Stimulated activated naive CD8-positive, alpha-beta T cell treated with anti-CD3 and anti-CD28 coated beads, Interleukin-15, Interleukin-2, amounts not matched to agents 100 ng/mL and 50 ng/mL, for 24 hours (primary cell): ENCODE measurements at regions not wholly inside any gene's neighbourhood (a gene's known extent, or its start where the extent isn't known, plus 50 kb on each side); places are given as distances from the start of the nearest gene placed in this dataset.
"Not testable (repeated sequence)": the region's sequence is repeated elsewhere in the genome, so short reads cannot be mapped to it uniquely, and the experiment has no call there.

Source experiments
- H3K27ac Mint-ChIP-seq: one replicate; pipeline ENCODE4 v1.8.0; 2021; ENCODE audit warnings: mild to moderate bottlenecking, mixed read lengths
- H3K27me3 Mint-ChIP-seq: one replicate; pipeline ENCODE4 v1.8.0; 2021; ENCODE audit warnings: mixed read lengths
- H3K36me3 Mint-ChIP-seq: one replicate; pipeline ENCODE4 v1.8.0; 2021; ENCODE audit warnings: low read depth, mixed read lengths
- H3K4me1 Mint-ChIP-seq: one replicate; pipeline ENCODE4 v1.8.0; 2021; ENCODE audit warnings: low read depth, mixed read lengths
- H3K4me3 Mint-ChIP-seq: one replicate; pipeline ENCODE4 v1.8.0; 2021; ENCODE audit warnings: mild to moderate bottlenecking, mixed read lengths
- H3K9me3 Mint-ChIP-seq: one replicate; pipeline ENCODE4 v1.8.0; 2021; ENCODE audit warnings: mixed read lengths

DNA sequence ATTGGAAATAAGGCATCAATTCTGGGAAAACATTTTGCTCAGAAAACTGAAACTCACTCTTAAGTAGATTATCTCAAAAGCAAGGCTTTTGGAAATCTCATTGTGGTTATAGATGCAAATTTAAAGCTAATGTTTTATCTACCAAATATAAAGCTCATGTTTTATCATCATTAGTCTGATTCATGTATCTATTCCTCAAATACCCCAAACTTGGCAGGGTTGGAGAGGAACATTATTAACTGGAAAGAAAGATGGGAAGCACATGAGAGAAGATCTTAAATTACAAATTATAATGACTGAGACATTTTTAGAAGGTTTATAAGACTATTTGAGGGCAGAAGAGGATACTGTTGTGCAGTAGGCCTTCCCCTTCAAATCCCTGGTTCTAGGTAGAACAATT is 137.3 kb upstream of the TGFBR2 start:
- Mint-ChIP-seq H3K27me3 (no peaks in the 10 kb centered on the region), H3K4me3 (no peak overlapping the region), H3K9me3 (peaks cover 5% of the 10 kb centered on the region), H3K27ac (no peak overlapping the region), H3K4me1 (peaks cover 14% of the 10 kb centered on the region), H3K36me3 (no peaks in the 10 kb centered on the region)

DNA sequence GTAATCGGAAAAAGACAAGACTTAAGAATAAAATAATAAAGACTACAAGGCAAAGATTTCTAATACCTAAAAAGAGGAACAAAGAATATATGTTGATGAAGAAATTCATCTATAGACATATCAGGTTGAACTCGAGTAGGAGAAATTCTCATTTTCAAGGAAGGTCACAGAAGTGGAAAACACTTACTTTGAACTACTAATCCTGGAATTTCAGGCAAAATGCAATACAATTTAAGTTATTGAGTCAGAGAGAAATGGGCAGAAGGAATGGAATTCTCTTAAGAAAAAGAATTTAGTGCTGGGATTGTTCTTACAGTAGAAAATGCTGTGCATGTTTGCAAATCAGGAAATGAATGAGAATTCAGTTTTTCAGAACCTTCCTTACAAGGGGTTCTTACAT is 135.9 kb upstream of the TGFBR2 start:
- Mint-ChIP-seq H3K27me3 (no peaks in the 10 kb centered on the region), H3K36me3 (no peaks in the 10 kb centered on the region), H3K9me3 (no peaks in the 10 kb centered on the region), H3K4me3 (no peak overlapping the region), H3K27ac (no peak overlapping the region), H3K4me1 (peaks cover 28% of the 10 kb centered on the region)

DNA sequence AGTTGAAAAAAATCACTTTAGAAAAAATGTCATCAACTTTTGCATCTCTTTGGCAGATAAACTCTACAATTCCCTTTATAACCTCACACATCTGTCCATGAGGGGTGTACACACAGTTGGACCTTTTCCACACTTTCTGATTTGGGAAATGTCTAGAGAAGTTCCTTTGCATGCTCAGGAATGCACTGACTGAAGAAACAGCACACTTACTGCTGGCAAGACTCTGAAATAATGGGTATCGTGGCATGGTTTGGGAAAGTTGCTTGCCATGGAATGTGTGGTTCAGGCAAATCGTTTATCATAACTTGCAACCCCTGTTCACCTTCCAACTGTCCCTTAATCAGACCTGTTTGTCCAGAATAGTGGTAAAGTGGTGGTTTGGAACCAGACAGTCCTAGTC is 135.3 kb upstream of the TGFBR2 start:
- Mint-ChIP-seq H3K27me3 (no peaks in the 10 kb centered on the region), H3K4me3 (no peak overlapping the region), H3K9me3 (no peaks in the 10 kb centered on the region), H3K4me1 (peaks cover 33% of the 10 kb centered on the region), H3K36me3 (no peaks in the 10 kb centered on the region), H3K27ac (no peak overlapping the region)

DNA sequence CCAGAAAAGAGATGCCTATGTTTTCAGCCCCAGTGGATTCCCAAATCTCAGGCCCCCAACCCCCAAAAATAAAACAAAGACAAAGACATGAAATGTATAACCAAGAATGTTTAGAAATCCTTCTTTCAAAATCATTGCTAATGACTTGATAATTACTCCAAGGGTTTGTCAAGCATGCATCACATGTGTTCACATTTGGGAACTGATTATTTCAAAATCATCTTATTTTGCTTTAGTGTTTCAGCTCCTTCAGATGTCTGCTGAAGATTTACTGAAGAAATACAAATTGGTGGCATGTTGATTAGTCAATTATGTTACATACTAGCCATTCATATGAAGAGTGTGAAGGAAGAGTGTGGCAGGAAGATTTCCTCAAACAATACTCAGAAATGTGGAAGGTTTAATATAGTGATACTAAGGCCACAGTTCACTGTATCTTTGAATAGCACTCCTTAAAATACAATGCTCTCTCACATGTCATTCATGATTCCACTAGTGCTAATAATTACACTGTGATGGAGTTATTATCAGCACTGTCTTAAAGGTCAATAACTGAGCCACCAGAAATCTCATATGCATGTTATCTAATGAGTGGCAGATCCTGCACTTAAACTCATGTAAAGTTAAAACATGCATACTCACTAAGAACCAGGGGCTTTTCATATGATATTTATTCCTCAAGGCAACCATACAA is 134.5 kb upstream of the TGFBR2 start:
- Mint-ChIP-seq H3K36me3 (no peaks in the 10 kb centered on the region), H3K4me3 (no peak overlapping the region), H3K4me1 (peaks cover 42% of the 10 kb centered on the region), H3K27me3 (no peaks in the 10 kb centered on the region), H3K27ac (no peak overlapping the region), H3K9me3 (no peaks in the 10 kb centered on the region)

DNA sequence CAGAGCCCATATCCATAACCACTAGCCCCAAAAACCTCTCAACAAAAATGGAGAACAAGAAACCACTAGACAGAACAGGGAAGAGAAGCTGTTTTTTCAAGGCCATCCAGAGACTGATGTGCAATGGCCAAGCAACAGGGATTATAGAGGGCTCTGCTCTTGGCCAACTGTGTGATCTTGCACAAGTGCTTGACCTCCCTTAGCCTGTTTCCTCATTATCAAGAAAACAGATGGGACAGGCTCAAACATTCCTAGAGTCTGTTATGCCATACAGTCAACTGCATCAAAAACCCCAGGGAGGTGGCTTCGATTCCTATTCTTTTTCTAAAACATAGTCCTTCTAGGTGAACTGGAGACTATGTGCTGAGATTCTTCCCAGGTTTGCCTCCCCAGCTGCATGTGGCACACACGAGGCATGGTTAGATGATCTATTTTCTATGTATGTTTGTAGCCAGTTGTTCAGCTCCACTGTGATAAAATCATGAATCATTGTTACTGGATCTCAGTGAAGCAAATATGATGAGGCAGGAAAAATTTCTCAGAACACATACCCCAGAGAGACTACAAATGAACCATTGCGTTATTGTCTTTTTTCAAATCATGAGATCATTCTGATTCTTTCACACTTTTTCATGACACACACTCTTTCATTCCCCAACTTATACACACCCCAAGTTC is 132.9 kb upstream of the TGFBR2 start:
- peaks cover 55% of the 10 kb centered on the region for H3K4me1 Mint-ChIP-seq
- H3K27ac Mint-ChIP-seq, result no peak overlapping the region
- H3K4me3 Mint-ChIP-seq, result no peak overlapping the region
- H3K9me3 Mint-ChIP-seq, result no peaks in the 10 kb centered on the region
- no peaks in the 10 kb centered on the region for H3K27me3 Mint-ChIP-seq
- H3K36me3 Mint-ChIP-seq, result no peaks in the 10 kb centered on the region

DNA sequence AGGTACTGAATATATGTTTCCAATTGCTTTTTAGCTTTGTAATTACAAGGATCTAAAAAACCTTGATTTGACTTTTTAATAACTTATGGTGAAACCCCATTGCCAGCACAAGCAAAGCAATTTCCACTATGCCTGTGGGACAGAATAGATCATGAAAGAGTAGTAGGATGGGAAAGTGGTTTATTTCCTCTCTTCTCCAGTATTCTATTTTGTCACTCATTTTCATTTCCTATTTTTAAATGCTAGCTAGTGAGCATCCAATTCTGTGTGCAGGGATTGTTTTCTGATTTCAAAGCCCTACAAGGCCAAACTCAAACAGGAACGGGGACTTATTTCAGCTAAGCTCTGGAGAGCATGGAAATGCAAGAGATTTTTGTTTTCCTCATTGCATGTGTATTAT is 132.0 kb upstream of the TGFBR2 start:
- Mint-ChIP-seq H3K27ac (no peak overlapping the region), H3K4me1 (peaks cover 59% of the 10 kb centered on the region), H3K36me3 (peaks cover 2% of the 10 kb centered on the region), H3K9me3 (peaks cover 2% of the 10 kb centered on the region), H3K4me3 (no peak overlapping the region), H3K27me3 (no peaks in the 10 kb centered on the region)

DNA sequence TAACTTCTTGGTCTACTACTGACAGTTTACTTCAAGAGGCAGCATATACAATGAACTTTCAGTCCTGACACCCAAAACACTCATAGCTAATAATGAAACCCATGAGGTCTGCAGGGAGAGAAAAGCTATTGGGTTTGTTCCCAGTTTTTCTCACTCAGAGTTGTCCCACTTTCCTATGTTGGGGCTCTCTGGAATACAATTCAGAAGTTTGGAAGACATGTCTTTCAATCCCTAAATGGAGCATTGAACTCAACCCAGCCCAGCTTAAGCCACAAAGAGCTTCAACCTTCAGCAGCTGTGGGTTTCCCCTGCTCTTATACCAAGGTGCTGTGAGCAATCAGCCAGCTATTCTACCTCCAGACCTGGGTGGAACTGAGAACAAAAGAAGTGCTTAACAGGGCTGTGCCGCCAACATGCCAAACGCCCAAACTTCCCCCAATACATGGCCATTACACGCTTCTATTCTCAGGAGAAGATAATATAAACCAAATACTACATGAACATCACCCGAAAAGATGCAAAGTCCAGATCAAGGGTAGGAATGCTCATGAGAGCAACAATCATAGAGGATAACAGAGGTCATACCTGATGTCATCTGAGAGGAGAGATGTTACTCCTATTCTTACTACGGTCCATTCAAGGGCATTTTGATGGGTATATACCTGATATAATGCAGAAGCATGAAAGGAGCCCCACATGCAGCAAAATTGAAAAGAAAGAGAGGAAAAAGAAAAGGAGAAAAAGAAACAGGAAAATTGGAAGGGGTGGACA is 131.2 kb upstream of the TGFBR2 start:
- peaks cover 7% of the 10 kb centered on the region for H3K9me3 Mint-ChIP-seq
- H3K27ac Mint-ChIP-seq, result peak overlapping the region; percentile 16
- peaks cover 7% of the 10 kb centered on the region for H3K36me3 Mint-ChIP-seq
- H3K4me1 Mint-ChIP-seq, result peaks cover 67% of the 10 kb centered on the region
- H3K4me3 Mint-ChIP-seq, result peak overlapping the region; percentile 31
- no peaks in the 10 kb centered on the region for H3K27me3 Mint-ChIP-seq

DNA sequence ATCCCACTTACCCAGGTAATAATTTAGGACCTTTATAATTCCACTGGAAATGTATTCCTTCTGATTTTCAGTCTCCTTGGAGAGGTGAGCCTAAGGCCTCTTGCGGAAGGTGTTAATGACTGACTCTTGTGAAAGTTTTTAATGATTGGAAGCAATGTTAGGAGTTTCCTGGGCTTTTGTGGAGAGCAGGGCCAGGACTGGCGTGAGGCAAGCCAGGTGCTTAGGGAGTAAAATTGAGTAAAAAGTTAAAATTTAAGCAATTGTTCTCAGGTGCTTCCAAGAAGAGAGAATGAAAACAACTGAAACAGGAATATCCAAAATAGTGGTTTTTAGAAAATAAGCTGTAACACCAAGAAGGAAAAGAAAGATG is 130.6 kb upstream of the TGFBR2 start:
- H3K9me3 Mint-ChIP-seq, result peaks cover 7% of the 10 kb centered on the region
- peaks cover 7% of the 10 kb centered on the region for H3K36me3 Mint-ChIP-seq

DNA sequence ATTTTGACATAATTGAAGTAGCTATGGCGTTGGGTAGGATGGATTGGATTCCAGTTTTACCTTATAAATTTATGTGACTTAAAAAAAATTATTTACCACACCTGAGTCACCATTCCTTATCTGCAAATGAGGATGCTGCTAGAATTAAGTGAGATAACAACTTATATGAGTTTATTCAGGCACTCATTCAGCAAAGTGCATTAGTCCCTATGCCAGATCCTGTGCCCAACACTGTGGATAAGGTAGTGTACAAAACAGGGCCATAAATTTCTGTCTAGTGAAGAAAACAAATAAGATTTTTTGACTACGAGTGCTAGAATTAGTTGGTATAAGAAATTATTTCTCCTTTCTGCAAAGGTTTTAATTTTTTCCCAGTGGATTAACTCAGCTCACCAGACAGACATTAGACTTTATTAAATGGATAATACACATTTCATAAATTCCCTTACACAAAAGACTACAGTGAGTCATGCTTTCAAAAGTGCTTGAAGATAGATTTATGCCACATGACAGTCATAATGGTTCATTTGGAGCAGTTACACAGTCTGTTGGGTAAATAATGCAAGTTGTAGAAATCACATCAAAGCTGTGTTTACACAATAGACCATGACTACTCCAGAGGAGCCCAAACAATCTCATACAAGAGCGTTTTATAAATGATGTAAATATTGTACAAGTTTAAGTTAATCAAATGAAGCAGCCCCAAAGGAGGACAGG is 129.9 kb upstream of the TGFBR2 start:
- no peak overlapping the region for H3K27ac Mint-ChIP-seq
- no peak overlapping the region for H3K4me3 Mint-ChIP-seq
- peaks cover 7% of the 10 kb centered on the region for H3K36me3 Mint-ChIP-seq

More for the DNA sequence above, 130.6 kb upstream of the TGFBR2 start:
- Mint-ChIP-seq H3K27me3 (no peaks in the 10 kb centered on the region), H3K4me1 (peaks cover 66% of the 10 kb centered on the region), H3K4me3 (no peak overlapping the region), H3K27ac (no peak overlapping the region)

DNA sequence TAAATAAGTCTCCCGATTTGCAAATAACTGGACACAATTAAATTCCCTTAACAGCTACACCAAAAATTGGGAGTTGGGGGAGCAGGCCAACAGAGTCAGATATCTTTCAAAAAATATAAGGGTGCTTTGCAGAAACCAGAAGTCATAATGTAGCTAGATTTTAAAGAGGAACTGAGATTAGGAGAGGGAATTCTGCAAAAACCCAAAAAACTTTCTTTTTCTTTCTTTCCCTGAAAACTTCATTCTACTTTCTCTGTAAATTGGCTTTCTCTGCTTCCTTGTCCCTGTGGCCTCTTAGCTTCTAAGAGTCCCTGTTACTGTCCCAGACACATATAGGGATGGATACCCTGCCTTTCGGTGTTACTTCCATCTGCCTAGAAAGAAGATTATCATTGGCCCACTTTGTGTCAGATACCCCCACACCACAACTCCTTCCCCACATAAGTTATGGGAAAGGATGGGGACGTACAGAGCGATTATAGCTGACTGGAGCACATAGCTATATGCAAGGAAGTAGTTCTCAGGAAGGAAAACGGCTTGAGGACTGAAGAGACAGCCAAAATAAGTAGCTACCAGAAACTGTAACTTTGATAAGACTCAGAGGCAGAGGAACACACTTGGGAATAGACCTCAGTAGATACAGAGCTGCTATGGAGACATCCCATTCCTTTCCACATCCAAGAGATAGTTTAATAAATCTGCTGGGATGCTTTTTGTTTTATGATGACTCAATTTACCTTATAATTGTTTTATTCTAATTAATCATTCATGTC is 129.1 kb upstream of the TGFBR2 start:
- peaks cover 7% of the 10 kb centered on the region for H3K9me3 Mint-ChIP-seq
- H3K4me1 Mint-ChIP-seq, result peaks cover 66% of the 10 kb centered on the region
- peak overlapping the region; percentile 7 for H3K27ac Mint-ChIP-seq

More for the DNA sequence above, 129.9 kb upstream of the TGFBR2 start:
- Mint-ChIP-seq H3K9me3 (peaks cover 7% of the 10 kb centered on the region), H3K27me3 (no peaks in the 10 kb centered on the region), H3K4me1 (peaks cover 66% of the 10 kb centered on the region)

DNA sequence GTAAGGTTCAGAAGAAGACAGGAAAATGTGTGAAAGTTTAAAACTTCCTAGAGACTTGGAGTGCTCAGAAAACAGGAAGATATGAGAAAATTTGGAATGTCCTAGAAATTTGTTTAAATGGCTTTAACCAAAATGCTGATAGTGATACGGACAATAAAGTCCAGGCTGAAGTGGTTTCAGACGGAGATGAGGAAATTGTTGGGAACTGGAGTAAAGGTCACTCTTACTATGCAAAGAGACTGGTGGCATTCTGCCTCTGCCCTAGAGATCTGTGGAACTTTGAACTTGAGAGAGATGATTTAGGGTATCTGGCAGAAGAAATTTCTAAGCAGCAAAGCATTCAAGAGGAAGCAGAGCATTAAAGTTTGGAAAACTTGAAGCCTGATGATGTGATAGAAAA is 126.7 kb upstream of the TGFBR2 start:
- H3K27me3 Mint-ChIP-seq, H3K9me3 Mint-ChIP-seq, H3K4me3 Mint-ChIP-seq, H3K36me3 Mint-ChIP-seq: not testable (repeated sequence)
- Mint-ChIP-seq H3K4me1 (peaks cover 57% of the 10 kb centered on the region), H3K27ac (peak overlapping the region; percentile 3)

More for the DNA sequence above, 129.1 kb upstream of the TGFBR2 start:
- peaks cover 7% of the 10 kb centered on the region for H3K36me3 Mint-ChIP-seq
- H3K27me3 Mint-ChIP-seq, result no peaks in the 10 kb centered on the region
- peak overlapping the region; percentile 8 for H3K4me3 Mint-ChIP-seq

DNA sequence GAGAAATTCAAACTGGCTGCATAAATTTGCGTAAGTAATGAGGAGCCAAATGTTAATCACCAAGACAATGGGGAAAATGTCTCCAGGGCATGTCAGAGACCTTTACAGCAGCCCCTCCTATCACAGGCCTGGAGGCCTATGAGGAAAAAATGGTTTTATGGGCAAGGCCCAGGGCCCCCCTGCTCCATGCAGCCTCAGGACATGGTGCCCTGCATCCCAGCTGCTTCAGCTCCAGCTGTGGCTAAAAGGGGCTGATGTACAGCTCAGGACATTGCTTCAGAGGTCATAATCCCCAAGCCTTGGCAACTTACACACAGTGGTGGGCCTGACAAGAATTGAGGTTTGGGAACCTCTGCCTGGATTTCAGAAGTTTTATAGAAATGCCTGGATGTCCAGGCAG is 126.2 kb upstream of the TGFBR2 start:
- not testable (repeated sequence) for H3K36me3 Mint-ChIP-seq, H3K27me3 Mint-ChIP-seq, H3K27ac Mint-ChIP-seq, H3K9me3 Mint-ChIP-seq, H3K4me3 Mint-ChIP-seq
- H3K4me1 Mint-ChIP-seq, result peaks cover 52% of the 10 kb centered on the region

DNA sequence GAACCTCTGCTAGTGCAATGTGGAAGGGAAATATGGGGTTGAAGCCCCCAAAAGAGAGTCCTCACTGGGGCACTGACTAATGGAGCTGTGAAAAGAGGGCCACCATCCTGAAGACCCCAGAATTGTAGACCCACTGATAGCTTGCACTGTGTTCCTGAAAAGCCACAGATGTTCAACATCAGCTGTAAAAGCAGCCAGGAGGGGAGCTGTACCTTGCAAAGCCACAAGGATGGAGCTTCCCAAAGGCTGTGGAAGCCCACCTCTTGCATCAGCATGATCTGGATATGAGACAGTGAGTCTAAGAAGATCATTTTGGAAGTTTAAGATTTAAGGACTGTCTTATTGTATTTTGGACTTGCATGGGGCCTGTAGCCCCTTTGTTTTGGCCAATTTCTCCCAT is 125.8 kb upstream of the TGFBR2 start:
- H3K27me3 Mint-ChIP-seq, result no peaks in the 10 kb centered on the region
- no peak overlapping the region for H3K27ac Mint-ChIP-seq
- peaks cover 7% of the 10 kb centered on the region for H3K36me3 Mint-ChIP-seq
- H3K4me3 Mint-ChIP-seq, result no peak overlapping the region
- H3K4me1 Mint-ChIP-seq, result peaks cover 48% of the 10 kb centered on the region
- peaks cover 10% of the 10 kb centered on the region for H3K9me3 Mint-ChIP-seq

DNA sequence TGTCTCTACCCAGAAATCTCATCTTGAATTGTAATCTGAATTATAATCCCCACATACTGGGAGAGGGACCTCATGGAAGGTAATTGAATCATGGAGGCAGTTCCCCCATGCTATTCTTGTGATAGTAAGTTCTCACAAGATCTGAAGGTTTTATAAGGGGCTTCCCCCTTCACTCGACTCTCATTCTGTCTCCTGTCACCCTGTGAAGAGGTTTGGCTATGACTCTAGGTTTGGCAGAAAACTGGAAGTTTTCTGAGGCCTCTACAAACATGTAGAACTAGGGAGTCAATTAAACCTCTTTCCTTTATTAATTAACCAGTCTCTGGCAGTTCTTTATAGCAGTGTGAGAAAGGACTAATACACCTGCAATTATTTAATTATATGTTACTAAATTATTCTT is 125.2 kb upstream of the TGFBR2 start:
- H3K4me3 Mint-ChIP-seq, result no peak overlapping the region
- peaks cover 42% of the 10 kb centered on the region for H3K4me1 Mint-ChIP-seq
- peaks cover 7% of the 10 kb centered on the region for H3K36me3 Mint-ChIP-seq
- H3K27ac Mint-ChIP-seq, result peak overlapping the region; percentile 73
- no peaks in the 10 kb centered on the region for H3K27me3 Mint-ChIP-seq
- H3K9me3 Mint-ChIP-seq, result peaks cover 13% of the 10 kb centered on the region
